Tibial artery (tissue), 4 donors: ENCODE measurements at regions not wholly inside any gene's neighbourhood (a gene's known extent, or its start where the extent isn't known, plus 50 kb on each side); places are given as distances from the start of the nearest gene placed in this dataset.

Experiments used
- DNase-seq, 2 donors: peaks; one replicate each; pipeline ENCODE4 v3.0.0-alpha.2; 2019
- H3K27ac ChIP-seq, 2 donors: fragments of 200-600 bp; sonication (generic) in 1 of 2; 1 replicate in 1 of 2; 2 replicates in 1 of 2; pipeline ENCODE4 v1.5.1; 2018 to 2019; ENCODE audit warnings: mild to moderate bottlenecking in 1 of 2
- H3K27me3 ChIP-seq, 2 donors: fragments of 200-600 bp; sonication (generic) in 1 of 2; one replicate each; pipeline versions ENCODE4 v1.5.1 to v1.6.0; 2016 to 2019
- H3K36me3 ChIP-seq, 3 donors: fragments of 200-600 bp; sonication (generic) in 2 of 3; one replicate each; pipeline ENCODE4 v1.5.1; 2016 to 2019; ENCODE audit warnings: mild to moderate bottlenecking in 2 of 3
- H3K4me1 ChIP-seq, 4 donors: fragments of 200-600 bp; sonication (generic) in 2 of 4; 1 replicate in 3 of 4; 2 replicates in 1 of 4; pipeline ENCODE4 v1.5.1; 2016 to 2019
- H3K4me3 ChIP-seq, 2 donors: fragments of 200-600 bp; sonication (generic) in 1 of 2; 1 replicate in 1 of 2; 2 replicates in 1 of 2; pipeline ENCODE4 v1.5.1; 2018 to 2019; ENCODE audit warnings: mild to moderate bottlenecking in 2 of 2
- H3K9me3 ChIP-seq, 3 donors: fragments of 200-600 bp; sonication (generic) in 1 of 3; one replicate each; pipeline ENCODE4 v1.5.1; 2016 to 2019
- intact Hi-C: fragments of 100-400 bp; cut with DNase I; formaldehyde crosslinking; loops from one replicate; pipeline ENCODE4 v1.15.0; 2023; ENCODE audit warnings: low total_unique reads
- TF ChIP-seq, protein P1 (sequence below), 2 experiments: fragments of 200-600 bp in 1 of 2; fragments of 450-650 bp in 1 of 2; IDR thresholded peaks; one replicate each; pipeline ENCODE4 v1.5.1; 2017 to 2019; ENCODE audit warnings: antibody characterized with exemption in 2 of 2, mild to moderate bottlenecking in 1 of 2, moderate library complexity in 1 of 2

DNA sequence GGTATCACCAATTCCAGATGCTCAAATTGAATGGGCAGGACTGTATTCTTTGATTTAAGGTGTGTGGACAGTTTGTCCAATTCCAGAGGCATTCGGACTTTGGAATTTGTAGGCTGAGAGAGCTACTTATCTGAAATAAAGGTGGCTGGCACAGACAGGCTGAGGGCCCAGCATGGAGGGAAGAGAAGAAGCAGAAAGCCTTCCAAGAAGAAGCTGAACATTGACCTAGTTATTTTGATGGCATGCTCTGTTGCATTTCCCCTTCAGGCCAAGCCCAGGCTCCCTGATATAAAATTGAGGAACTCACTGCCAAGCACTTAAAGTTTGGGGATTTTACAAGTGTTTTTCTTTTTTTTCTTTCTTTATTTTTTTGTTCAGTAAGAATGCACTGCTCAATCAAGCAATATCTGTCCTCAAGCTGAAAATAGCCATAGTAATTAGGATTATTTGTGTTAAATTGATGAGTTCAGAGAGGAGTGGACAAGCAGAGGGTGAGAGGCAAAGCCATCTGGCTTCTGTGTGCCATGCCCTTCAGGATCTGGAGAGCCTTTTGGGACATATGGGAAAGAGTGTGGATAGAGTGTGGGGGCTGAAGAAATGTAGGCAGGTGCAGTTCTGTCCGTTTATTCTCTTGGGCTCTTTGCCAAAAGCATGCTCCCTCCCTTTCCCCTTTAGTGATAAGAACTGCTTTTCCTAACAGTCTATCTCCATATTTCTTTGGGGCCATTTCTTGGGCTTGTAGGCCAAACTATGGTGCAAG, 148.9 kb downstream of the OXSM start:
- TF ChIP-seq, protein P1, sequence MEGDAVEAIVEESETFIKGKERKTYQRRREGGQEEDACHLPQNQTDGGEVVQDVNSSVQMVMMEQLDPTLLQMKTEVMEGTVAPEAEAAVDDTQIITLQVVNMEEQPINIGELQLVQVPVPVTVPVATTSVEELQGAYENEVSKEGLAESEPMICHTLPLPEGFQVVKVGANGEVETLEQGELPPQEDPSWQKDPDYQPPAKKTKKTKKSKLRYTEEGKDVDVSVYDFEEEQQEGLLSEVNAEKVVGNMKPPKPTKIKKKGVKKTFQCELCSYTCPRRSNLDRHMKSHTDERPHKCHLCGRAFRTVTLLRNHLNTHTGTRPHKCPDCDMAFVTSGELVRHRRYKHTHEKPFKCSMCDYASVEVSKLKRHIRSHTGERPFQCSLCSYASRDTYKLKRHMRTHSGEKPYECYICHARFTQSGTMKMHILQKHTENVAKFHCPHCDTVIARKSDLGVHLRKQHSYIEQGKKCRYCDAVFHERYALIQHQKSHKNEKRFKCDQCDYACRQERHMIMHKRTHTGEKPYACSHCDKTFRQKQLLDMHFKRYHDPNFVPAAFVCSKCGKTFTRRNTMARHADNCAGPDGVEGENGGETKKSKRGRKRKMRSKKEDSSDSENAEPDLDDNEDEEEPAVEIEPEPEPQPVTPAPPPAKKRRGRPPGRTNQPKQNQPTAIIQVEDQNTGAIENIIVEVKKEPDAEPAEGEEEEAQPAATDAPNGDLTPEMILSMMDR (IDR thresholded peaks at IDR 0.05), result no peak
- Histone ChIP-seq H3K9me3 (no peaks in the 10 kb centered on the region), H3K4me1 (no peaks in the 10 kb centered on the region), H3K4me3 (no peak overlapping the region), H3K27me3 (no peaks in the 10 kb centered on the region), H3K27ac (no peak overlapping the region), H3K36me3 (no peaks in the 10 kb centered on the region)
- no peak for DNase-seq
- intact Hi-C loops, result no loop called here

DNA sequence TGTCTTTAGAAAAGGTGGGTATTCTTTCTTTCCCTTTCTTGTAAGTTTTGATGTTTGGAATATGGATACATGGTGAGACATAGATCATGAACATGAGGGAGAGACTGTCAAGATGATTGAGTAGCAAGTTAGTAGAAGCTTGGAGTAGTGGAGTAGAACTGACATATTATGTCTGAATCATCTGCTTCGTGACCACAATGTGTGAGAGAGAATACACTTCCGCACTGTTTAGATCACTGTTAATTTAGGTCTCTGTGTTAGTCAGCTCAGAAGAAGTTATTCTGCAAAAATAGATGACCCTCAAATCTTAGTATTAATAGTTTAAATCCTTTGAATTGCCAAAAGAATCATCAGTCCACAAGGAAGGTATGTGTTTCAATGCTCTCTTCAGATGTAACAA, 151.0 kb downstream of the OXSM start:
- H3K27ac ChIP-seq, result no peak overlapping the region
- TF ChIP-seq, protein P1 (IDR thresholded peaks at IDR 0.05), result no peak
- H3K27me3 ChIP-seq, result no peaks in the 10 kb centered on the region
- no peaks in the 10 kb centered on the region for H3K4me1 ChIP-seq
- no peaks in the 10 kb centered on the region for H3K36me3 ChIP-seq
- no peak for DNase-seq
- no peaks in the 10 kb centered on the region for H3K9me3 ChIP-seq
- no peak overlapping the region for H3K4me3 ChIP-seq
- intact Hi-C loops, result no loop called here

DNA sequence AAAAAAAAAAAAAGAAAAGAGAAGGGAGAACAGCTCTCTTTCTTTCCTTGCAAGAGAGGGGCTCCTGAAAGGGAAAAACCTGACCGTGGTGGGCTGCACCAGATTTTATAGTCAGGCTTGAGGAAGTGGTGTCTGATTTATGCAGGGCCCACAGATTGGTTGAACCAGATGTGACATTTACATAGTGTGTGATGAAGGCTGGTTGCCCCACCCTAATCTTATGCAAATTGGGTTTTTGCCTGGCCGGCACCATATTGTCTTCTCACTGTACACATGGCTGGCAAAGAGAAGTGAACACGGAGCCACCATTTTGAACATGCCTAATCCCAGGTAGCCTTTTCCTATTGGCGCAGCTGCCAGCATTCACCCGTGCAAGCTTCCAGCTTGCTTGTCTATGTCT, 154.4 kb downstream of the OXSM start:
- Histone ChIP-seq H3K4me3 (no peak overlapping the region), H3K4me1 (no peaks in the 10 kb centered on the region), H3K9me3 (no peaks in the 10 kb centered on the region), H3K36me3 (no peaks in the 10 kb centered on the region), H3K27me3 (no peaks in the 10 kb centered on the region), H3K27ac (no peak overlapping the region)
- intact Hi-C loops, result no loop called here
- TF ChIP-seq, protein P1 (IDR thresholded peaks at IDR 0.05), result no peak
- no peak for DNase-seq

DNA sequence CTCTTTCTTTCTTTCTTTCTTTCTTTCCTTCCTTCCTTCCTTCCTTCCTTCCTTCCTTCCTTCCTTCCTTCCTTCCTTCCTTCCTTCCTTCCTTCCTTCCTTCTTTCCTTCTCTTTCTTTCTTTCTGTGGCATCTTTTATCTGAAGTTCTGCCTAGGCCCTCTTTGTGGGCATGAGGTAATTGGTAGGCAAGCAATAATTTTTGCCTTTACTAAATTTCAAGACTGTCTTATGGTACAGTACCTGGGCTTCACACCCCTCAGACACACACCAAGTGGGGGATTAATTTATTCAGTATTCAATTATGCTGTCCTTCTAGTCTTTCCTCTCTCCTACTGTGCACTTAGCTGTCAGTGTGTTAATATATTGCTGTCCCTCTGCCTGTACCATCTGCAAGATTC, 155.5 kb downstream of the OXSM start:
- Histone ChIP-seq H3K4me3 (no peak overlapping the region), H3K27ac (no peak overlapping the region), H3K36me3 (no peaks in the 10 kb centered on the region), H3K27me3 (no peaks in the 10 kb centered on the region), H3K9me3 (no peaks in the 10 kb centered on the region), H3K4me1 (no peaks in the 10 kb centered on the region)
- TF ChIP-seq, protein P1 (IDR thresholded peaks at IDR 0.05), result no peak
- no peak for DNase-seq
- intact Hi-C loops, result no loop called here

DNA sequence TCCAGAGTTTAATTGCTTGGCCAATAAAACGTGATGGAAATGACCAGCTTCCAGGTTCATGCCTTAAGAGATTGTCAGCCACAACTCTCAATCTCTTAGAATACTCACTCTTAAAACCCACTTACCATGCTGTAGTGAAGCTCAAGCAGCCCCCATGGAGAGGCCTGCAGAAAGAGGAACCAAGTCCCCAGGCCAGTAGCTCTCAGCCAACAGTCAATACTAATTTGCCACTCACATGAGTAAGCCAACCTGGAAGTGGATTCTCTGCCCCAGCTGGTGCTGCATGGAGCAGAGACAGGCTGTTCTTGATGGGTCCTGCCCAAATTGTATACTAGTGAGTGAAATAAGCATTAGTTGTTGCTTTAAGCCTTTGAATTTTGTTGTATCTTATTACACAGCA, 155.9 kb downstream of the OXSM start:
- Histone ChIP-seq H3K4me3 (no peak overlapping the region), H3K9me3 (no peaks in the 10 kb centered on the region), H3K4me1 (no peaks in the 10 kb centered on the region), H3K36me3 (no peaks in the 10 kb centered on the region), H3K27me3 (no peaks in the 10 kb centered on the region), H3K27ac (no peak overlapping the region)
- intact Hi-C loops, result no loop called here
- TF ChIP-seq, protein P1 (IDR thresholded peaks at IDR 0.05), result no peak
- no peak for DNase-seq

DNA sequence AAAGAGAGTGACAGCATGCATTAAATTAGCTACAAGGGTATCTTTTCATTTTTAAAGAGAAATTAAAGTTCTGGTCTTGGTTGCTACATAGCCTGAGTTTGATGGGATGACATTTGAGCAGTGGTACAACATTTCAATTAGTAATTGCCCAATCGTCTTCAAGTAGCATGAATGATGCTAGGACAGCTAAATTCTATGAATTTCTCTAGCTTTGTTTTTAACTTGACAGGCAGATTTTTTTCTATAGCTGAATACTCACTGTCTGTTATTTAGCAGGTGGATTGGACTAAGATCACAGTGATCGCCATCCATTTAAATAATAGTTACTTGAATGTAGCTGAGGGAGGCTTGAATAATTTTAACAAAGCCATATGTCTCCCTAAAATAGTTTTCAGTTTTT, 162.2 kb downstream of the OXSM start:
- TF ChIP-seq, protein P1 (IDR thresholded peaks at IDR 0.05), result no peak
- Histone ChIP-seq H3K4me1 (no peaks in the 10 kb centered on the region), H3K9me3 (no peaks in the 10 kb centered on the region), H3K4me3 (no peak overlapping the region), H3K27ac (no peak overlapping the region), H3K27me3 (no peaks in the 10 kb centered on the region), H3K36me3 (no peaks in the 10 kb centered on the region)
- intact Hi-C loops, result no loop called here
- no peak for DNase-seq
